GM19324 (cell line): ENCODE measurements at regions not wholly inside any gene's neighbourhood (a gene's known extent, or its start where the extent isn't known, plus 50 kb on each side); places are given as distances from the start of the nearest gene placed in this dataset.

Experiments
- ATAC-seq: cut with Tn5 transposase; IDR thresholded peaks from one replicate; pipeline ENCODE4 v1.9.1; 2021; ENCODE audit warnings: mild to moderate bottlenecking, moderate library complexity; ENCODE audit not compliant: unreplicated experiment, low FRiP score

DNA sequence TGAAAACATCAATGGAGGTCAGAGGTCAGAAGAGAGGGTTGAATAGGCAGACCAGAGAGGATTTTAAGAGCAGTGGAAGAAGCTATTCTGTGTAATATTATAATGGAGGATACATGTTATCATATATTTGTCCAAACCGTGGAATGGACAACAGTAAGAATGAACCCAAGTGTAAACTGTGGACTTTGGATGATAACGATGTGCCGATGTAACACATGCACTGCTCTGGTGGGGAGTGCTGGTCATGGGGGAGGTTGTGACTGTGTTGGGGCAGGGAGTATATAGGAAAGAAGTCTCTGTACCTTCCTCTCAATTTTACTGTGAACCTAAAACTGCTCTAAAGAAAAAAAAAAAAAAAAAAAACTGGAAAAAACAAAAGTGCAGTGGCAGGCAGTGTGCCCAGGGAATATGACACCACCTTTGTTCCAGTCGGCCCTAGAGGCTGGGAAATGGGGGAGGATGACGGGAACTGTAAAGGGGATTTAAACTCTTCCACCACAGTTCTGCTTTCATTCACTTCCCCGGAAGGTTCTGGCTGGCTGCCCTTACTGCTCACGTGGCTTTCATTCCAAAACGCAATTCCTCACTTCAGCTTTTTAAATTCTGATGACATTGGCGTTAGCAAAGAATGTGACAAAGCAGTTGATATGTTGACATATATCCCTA lies 113.7 kb upstream of the ANKRD1 start:
- no peak for ATAC-seq

DNA sequence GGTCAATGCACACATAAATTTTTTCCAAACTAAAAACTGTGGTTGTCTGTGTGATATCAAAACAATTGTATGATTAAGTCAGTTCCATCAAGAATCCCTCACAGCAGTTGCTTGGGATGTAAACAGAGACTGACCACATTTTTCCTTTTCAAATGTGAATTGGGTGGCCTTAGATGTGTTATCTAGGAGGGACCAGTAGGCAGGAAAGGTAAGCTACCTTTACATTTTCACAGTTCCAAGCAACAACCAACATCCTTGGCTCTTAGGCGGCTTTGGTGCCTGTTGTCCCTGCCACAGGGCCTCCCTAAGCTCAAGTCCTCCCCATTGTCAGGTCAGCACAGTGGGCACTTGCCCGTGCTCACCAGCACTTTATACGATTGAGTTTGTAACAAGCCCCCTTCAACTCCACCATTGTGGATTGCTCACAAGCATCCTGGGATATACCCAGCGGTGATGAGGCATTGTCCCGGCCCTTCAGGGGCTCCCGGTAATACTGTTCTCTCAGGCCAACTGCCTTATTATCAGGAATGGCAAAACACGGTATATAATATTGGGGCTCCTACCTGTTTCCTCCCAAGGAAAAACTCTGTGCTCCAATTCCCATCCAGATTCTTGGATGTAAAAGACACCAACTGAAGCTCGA lies 114.9 kb upstream of the ANKRD1 start:
- no peak for ATAC-seq

DNA sequence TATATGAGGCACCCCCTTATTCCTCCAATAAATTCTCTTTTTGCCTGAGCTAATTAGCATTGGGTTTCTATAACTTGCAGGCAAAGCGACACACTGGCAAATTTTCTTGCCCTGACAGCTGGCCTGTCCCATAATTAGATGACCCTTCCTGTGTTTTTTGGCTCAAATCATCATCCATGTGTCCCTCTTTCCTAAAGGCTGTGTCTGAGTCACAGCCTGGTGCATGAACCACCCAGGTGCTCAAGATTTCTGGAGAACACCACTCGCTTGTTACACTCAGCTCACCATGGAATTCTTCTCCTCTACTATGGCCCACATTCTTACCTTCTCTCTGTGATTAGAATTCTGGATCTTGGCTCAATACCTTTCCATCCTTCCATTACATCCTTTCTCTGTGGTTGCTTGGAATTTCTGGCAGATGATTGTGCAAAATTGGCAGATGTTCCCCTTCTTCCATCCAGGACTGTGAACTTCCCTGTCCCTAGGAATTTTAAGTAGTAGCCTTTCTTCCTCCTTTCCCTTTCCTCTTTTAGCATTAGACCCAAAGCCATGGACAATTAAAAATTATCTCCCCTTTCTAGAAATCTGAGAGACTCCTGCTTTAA lies 116.0 kb upstream of the ANKRD1 start:
- no peak for ATAC-seq

DNA sequence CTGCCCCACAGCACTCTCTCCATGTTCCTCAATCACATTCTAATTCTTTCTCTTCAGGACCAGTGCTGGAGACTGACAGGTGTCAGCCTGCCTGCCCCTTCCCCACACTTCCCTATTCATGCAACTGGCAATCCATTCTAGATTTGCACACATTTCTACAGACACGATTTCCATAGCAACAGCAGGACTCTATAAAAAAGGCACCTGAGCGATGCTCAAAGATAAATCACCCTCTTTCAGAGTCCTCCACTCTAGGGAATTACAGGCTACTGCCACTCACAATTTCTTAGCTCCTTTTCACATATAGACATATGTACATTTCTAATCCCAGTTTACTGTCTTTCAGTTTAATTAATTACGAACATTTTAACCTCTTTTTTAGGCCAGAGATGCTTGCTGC lies 118.1 kb upstream of the ANKRD1 start:
- no peak for ATAC-seq

DNA sequence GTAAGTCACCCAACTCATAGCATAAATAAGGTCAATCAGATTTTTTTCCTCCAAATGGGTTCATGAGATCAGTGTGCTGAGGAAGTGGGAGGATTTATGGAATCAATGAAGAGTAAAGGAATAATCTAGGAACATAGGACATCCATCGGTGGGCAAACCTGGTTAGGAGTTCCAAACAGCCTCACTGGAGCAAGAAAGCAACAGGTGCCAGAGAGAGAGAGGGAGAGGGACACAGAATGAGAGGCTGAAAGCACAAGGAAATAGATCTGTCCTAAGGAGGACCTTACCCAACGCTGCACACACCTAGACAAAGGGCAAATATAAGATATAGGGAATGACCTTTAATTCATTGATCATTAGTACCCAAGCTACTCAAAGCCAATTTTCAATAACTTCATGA lies 119.5 kb upstream of the ANKRD1 start:
- ATAC-seq, result no peak

DNA sequence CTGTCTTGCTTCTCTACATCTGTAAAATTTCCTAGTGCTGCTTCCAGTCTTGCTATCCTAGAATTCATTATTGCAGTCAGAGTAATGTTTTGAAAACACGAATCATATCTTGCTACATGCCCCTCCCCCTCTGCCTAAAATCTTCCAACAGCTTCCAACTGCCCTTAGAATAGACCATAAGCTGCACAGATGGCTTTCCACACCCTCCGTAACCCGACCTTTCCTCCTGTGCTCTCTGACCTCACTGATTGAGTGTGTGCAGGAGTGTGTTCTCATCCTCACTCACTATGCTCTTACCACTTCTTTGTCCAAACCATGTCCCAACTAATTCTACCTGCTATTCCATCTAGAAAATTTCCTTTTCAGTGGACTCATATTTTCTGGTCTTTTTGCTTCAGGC lies 121.2 kb upstream of the ANKRD1 start:
- ATAC-seq, result no peak

DNA sequence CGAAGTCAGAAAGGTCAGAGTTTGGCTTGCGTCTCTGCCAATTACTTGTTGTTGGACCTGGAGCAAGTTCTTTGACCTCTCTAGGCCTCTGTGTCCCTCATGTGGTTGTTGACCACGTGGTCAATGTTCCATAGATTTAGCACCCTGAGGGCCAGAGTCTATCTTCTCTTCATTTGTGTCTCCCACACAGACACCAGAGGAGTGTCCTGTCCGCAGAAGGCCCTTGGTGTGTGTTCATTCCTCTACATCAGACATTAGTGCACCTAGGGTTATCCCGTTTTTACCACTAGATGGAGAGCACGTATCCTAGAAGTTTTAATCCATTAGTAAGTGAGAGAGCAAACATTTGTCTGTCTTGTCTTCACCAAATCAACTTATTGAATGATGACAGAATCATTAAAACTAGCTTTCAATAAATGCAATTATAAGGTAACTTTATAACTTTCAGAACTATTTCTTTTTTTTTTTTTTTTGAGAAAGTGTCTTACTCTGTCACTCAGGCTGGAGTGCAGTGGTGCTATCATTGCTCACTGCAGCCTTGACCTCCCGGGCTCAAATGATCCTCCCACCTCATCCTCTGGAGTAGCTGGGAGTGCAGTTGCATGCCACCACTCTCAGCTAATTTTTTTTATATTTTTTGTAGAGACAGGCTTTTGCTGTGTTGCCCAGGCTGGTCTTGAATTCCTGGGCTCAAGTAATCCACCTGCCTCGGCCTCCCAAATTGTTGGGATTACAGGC lies 122.5 kb upstream of the ANKRD1 start:
- ATAC-seq, result no peak

DNA sequence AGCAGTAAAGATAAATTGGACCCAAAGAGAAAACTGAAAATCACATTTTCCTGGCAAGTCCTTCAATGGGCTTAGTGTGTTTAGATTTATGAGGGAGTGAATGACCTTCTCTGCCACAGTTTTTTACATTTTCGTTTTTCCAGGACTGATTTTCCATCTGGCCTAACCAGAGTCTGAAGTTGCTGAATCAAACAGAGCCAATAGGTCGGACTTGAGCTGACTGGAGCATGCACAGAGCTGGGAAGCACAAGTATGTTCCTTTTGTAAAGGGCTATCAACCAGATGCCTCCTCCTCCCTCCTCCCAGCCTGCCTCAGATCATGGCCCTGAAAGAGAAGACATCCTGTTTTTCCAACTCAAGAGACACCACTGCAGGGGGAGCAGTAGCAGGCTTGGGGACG lies 126.0 kb upstream of the ANKRD1 start:
- no peak for ATAC-seq

DNA sequence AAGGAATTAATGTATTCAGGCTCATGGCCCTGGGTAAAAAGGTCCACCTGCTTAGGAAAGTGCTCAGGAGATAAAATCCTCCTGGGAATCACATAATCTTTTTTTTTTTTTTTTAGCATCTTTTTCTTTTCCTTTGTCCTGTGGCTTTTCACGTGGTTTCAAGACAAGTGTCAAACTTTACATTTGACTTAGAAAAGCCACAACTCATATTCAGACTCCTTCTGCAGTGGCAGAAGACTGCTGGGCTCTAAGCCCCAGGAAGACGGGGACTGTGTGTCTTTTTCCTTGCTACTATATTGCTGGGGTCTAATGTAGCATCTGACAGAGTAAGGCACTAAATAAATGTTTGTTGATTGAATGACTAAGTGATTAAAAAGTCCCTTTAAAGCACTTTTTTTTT lies 127.5 kb upstream of the ANKRD1 start:
- no peak for ATAC-seq

DNA sequence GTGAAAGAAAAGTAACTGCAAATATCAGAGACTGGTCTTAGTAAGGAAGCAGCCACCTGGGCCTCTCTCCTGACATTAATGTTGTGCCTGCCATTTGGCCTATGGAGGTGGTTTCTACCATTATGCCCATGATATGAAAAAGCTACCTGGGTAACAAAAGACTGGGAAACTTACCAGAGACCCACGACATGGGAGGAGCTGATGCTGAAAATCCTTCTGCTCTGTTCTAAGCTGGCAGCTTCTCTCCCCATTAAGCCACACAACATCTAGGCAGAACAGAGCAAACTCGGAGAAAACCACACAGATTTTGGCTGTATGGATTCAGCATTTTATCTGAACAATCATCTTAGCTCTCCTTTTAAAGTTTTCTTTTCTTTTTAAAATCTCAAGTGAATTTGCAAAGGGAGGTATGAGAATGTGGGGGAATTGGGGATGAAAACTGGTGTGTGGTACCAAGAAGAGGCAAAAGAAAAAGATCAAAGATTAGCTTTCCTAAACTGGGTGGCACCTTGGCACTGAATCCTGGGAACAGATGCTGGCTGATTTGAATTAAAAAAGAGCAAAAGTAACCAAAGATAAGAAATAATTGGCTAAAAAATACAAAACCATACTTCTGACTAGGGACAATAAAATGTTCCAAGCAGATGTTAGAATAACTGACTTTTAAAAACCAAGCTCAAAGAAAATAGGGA lies 128.6 kb upstream of the ANKRD1 start:
- ATAC-seq, result no peak

DNA sequence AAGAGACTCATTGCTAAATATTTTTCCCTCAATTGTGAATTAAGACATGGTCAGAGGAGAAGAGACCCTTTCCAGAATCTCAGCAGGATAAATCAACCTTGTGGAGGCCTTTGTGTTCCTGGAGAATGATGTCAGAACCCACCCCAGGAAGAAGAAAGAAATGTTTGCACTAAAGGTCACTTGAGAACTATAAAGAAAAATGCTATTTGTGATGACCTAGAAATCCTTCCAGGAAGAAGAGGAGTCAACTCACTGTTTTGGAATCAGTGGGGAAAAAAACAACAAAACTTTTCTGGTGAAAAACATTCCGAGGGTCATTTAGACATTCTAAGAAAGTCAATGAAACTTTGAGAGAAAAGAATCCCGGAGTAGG lies 129.1 kb upstream of the ANKRD1 start:
- no peak for ATAC-seq

DNA sequence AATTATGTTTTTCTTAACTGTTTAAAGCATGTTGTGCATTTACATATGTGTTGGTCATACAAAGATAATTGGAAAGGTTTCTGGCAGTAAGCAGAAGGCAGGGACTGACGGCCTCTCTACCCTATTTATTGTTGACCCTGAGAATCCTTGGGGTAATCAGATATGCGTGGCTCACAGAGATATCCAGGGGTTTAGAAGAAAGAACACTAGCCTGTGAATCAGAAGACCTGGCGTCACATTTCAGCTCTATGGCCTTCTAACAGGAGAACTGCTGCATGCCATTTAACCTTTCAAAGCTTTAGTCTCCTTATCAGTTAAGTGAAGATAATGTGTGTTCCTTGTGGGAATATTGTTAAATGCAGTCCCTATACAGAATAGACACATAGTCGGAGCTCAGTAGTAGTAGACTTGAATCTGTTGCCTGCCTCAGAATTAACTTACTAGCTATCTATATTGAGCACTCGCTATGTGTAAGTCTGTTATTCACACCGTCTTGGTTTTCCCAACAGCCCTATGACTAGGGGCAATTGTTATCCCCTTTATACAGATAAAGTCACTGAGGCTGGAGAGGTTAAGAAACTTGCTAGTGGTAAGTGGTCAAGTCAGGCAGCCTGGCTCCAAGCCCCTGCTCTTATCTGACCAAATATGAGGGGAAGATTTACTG lies 129.6 kb upstream of the ANKRD1 start:
- no peak for ATAC-seq

DNA sequence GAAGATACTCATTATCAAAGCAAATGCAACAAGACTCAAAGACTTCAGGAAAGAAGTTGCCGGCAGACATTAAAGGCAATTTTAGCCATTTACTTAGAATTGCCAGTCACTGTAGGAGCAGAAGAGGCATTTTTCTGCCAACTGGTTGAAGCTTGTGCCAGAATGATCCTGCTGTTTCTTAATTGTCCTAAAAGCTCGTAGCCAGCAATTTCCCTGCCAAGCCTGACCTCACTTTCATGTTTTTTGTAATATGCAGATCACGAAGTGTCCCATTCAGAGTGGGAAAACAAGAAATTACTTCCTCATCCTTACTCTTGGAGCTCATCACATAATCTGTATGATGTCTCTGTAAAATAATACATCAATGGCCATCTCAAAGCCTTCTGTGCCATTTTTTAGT lies 130.9 kb upstream of the ANKRD1 start:
- no peak for ATAC-seq

DNA sequence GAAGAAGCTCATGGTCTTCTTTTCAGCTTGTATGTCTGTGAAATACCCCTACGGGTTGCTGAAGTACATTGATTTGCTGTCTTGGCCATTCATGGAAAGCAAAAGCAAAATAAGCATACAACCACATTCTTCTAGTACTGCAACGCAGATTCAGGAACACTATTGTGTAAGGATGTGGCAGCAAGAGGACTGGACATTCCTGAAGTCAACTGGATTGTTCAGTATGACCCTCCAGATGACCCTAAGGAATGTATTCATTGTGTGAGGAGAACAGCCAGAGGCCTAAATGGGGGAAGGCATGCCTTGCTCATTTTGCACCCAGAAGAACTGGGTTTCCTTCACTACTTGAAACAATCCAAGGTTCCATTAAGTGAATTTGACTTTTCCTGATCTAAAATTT lies 133.4 kb upstream of the ANKRD1 start:
- no peak for ATAC-seq

DNA sequence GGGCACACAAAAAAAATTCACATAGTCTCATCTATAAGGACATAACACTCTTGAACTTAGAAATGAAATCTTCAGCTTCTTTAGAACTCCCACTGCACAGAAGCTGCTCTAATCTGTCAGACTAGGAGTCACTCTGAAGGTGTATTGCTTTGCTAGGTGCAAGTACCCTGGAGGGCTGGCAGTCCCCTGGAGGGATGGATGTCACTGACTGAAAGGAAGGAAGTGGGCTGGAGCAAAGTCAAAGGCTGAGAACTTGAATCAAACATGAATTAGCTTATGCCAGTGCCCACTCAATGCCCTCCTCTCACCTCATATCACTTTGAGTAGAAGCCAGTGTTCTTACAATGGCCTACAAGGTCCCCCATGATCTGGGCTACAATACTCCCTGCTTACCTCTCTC lies 140.3 kb upstream of the ANKRD1 start:
- ATAC-seq, result no peak

DNA sequence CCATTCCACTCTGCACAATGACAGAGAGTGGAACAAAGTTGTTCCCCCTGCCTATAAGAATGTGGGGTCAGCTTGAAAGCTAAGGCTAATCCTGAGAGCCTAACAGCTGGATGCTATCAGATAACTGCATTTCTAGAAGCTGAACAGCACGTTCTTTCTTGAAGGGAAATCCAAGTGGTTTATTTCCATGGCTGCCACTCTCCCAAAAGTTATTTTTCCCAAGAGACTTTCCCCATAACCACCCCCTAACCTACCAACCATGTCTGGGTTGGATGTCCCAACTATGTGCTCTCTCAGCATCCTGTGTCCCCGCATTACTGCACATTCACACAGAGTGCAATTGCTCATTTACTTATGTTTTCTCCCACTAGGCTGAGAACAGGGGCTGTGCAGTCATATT lies 140.7 kb upstream of the ANKRD1 start:
- no peak for ATAC-seq

DNA sequence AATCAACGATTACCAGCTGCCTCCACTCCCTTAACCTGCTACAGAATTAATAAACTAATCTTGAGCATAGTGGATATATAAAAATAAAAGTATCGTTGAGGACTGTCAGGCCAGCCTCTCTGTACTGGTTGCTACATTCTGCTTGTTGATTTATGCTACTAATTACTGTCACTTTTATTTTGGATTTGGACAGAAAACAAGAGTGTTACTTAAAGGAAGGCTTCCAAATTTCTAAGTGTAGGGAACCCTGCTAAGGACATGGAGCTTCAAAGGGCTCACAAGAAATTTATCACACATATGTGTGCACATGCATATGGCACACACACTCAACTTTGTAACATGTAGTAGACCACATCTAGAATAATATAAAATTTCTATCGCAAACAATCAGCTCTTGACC lies 141.2 kb upstream of the ANKRD1 start:
- ATAC-seq, result no peak

DNA sequence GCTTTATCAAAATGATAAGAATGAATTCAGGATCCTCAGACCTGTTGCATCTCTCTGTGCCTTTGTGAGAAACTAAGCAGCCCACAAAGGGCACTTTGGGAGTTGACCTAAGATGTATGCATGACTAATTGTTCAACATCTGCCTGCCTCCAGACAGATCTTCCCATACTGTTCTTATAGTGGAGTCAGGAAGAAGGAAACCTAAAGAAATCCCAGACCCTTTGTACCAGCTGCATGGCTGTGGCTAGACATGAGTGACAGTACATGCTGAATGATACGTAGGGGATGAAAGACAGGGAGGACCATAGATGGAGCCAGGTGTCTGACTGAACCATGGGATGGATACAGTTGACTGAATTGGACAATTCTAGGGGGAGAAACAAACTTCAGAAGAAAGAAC lies 148.7 kb upstream of the PCGF5 start:
- ATAC-seq, result no peak

DNA sequence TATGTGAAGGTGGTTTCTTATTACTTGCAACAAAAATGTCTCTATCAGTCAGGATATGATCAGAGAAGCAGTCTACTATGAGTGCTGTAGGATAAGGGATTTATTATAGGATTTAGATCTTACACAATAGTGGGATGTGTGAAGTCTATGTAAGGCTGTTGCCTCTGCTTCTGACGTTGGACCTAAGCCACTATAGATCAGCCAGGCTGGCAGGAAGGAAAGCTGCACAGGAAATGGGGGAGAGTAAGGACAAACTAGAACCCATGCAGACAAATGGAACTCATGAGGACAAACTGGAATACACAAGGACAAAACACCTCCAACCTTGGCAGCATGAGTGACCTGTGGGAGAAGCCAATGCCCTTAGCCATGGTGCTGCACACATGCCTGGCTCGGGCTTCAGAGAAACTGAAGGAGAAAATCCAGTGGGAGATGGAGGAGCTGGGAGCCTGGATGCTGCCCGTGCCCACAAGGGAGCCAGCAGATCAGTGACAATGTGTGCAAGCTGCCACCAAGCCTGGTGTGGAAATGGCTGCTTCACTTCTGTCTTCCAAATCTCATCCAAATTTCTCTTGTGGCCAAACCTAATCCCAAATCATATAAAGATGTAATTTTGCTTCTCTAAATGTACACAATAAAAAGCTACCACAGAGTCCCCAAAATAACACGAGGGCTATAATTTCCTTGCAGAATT lies 147.0 kb upstream of the PCGF5 start:
- no peak for ATAC-seq

DNA sequence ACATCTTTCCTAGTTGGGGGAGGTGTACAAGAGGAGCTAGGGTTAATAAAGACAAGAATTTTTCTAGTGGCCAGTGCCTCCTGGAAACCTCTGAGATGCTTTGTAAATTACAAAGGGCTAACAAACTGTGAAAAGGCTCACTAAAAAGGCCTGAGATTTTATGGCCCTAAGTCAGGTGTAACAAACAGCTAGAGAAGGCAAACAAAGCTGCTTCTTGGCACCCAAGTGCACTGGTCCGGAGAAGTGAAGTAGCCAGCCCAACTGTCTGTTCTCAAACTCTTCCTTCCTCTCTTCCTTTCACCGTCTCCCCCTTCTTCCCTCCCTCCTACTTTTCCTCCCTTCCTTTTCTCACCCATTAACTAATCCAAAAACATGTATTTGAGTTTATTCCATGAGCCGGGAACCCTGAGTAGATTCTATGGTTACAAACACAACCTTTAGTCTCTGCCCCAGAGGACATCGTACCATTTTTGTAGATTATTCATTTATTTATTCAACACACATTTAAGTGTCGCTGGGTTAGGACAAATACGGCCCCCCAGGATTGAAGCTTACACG lies 143.4 kb upstream of the PCGF5 start:
- ATAC-seq, result no peak
